HG02642 (cell line): ENCODE measurements at regions not wholly inside any gene's neighbourhood (a gene's known extent, or its start where the extent isn't known, plus 50 kb on each side); places are given as distances from the start of the nearest gene placed in this dataset.

Source experiments
- ATAC-seq: cut with Tn5 transposase; IDR thresholded peaks from one replicate; pipeline ENCODE4 v1.9.1; 2021; ENCODE audit warnings: mild to moderate bottlenecking; ENCODE audit not compliant: unreplicated experiment, poor library complexity

- ATAC-seq = no peak
Measured at GRCh38 chr4:126735294-126736132, 897.2 kb upstream of the INTU start.

DNA sequence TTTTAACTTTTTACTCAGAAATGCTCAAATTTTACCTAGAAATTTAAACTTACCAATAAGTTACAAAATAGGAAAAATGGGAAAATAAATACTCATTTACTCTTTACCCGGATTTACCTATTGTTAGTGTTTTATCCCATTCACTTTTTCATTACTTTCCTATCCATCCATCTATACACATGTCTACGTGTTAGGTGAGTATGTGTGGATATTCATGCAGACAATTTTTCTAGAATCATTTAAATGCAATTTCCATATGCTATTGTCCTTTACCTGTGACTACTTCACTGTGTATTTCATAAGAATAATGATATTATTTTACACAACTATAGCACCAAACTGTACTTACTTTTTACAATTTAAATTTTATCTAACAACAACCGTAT lies 896.6 kb upstream of the INTU start:
- ATAC-seq = no peak

GRCh38 chr4:126737899-126738526 lies 894.7 kb upstream of the INTU start:
- ATAC-seq = no peak

- ATAC-seq = no peak
Measured at GRCh38 chr4:126738527-126738923, 894.2 kb upstream of the INTU start.

GRCh38 chr4:126738926-126739325 lies 893.8 kb upstream of the INTU start:
- no peak for ATAC-seq

GRCh38 chr4:126740687-126741086 lies 892.1 kb upstream of the INTU start:
- no peak for ATAC-seq

DNA sequence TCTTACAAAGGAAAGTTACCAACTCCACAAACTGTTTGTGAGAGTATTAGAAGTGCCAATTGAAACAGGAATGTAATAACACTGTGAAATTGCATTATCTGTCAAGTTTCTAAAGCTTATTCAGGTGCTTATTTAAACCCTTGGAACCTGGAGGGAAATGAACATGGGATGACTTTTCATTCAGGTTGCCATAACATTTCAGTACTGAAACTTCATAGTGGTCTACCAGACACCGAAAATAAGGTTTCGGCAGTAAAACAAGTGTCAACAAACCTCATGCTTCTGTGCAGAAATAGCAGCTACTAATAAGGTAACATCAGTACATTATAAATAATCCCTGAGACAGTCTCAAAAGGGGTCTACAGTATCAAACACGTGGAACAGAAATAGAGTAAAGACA lies 890.7 kb upstream of the INTU start:
- no peak for ATAC-seq

DNA sequence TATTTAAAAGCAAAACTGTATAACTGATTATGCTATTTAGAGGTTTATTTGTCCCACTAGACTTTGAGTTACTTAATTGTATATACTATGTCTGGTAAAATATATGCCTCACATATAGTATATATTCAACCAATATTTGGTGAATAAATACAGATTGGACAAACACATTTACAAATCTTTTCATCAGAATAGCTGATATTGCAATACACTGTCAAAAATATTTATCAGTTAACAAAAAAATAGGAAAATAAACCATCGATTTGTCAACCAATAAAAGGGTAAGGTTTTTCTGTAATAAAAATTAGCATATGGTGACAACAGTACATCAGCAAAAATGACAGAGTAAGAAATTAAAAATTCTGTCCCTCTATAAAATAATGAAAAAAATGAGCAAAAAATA lies 889.9 kb upstream of the INTU start:
- ATAC-seq = no peak

GRCh38 chr4:126748736-126749135 lies 884.0 kb upstream of the INTU start:
- no peak for ATAC-seq

DNA sequence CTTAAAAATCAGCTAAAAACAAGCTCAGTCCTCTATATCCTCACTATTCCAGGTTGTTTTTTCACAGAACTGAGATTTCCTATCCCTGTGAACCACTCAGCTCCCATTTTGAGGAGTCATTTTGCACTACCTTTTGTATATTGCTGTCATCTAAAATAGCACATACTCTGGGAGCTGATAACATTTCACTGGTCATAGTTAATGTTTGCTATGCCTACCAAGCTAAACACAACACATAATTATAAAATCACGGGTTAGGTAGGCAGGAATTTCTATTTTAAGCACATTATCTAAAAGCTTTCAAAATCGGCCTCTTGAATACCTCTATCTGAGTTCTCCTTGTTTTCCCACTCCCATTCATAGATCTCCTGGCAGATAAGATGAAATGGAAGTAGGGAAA lies 882.0 kb upstream of the INTU start:
- no peak for ATAC-seq

- ATAC-seq = no peak
Measured at GRCh38 chr4:126752126-126752525, 880.6 kb upstream of the INTU start.

GRCh38 chr4:126752702-126753101 lies 880.1 kb upstream of the INTU start:
- no peak for ATAC-seq

DNA sequence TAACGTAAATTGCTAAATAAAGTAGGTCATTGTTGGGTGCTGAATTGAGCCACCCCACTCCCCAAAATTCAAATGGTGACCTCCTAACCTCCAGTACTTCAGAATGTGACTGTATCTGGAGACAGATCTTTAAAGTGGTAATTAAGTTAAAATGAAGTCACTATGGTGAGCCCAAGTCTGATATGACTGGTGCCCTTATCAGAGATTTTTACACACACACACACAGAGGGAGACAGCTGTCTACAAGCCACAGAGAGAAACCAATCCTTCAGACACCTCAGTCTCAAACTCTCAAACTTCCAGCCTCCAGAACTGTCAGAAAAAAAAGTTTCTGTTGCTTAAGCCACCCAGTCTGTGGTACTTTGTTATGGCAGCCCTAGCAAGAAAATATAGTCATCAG lies 879.2 kb upstream of the INTU start:
- ATAC-seq = no peak

- no peak for ATAC-seq
Measured at GRCh38 chr4:126755506-126755905, 877.3 kb upstream of the INTU start.

GRCh38 chr4:126756050-126756829 lies 876.5 kb upstream of the INTU start:
- ATAC-seq = no peak

GRCh38 chr4:126757219-126757618 lies 875.5 kb upstream of the INTU start:
- ATAC-seq = no peak

GRCh38 chr4:126758493-126758892 lies 874.3 kb upstream of the INTU start:
- no peak for ATAC-seq

DNA sequence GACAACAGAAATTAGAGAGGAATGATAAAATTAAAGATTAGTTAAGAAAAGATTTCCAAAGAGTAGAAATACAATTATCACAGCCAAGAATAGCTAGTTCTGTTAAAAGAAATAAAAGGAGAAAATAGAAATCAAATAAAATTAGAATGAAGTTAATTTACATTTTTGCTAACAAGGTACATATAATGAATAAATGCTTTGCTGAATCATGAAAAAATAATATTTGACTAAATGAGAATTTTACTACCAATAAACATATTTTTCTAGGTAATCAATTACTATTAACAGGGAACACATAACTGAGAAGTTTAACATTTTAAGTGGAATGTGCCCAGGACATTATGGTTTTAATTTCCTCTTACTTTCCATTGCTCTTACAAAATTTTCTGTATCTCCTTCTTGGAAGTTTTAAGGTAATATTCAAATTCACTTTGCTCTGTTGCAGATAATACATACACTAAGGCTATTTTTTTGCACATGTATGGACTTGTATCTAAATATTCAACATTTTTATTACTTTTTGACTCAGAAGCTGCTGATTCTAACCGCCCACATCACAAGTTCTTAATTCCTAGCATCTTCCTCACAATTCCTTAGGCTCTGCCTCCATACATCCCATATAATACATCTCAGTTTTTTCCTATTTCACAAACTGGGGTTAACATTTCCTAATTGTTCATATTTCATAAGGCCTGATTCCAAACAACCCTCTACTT lies 870.7 kb upstream of the INTU start:
- ATAC-seq = no peak

GRCh38 chr4:126762663-126763247 lies 870.0 kb upstream of the INTU start:
- ATAC-seq = no peak

- no peak for ATAC-seq
Measured at GRCh38 chr4:126766241-126766640, 866.5 kb upstream of the INTU start.
